ENCODE measurements at regions not wholly inside any gene's neighbourhood (a gene's known extent, or its start where the extent isn't known, plus 50 kb on each side); places are given as distances from the start of the nearest gene placed in this dataset.

- no peak overlapping the region for H3K27ac ChIP-seq
- TF ChIP-seq CTCF (IDR thresholded peaks at IDR 0.05) (no peak), ZFX (IDR thresholded peaks at IDR 0.05; ENCODE audit: borderline replicate concordance) (no peak)
These were observed 86.6 kb downstream of the PRLHR start for GRCh38 chr10:118508863-118509262.

GRCh38 chr10:118508355-118508754 is 87.1 kb downstream of the PRLHR start:
- TF ChIP-seq CTCF (IDR thresholded peaks at IDR 0.05) (no peak), ZFX (IDR thresholded peaks at IDR 0.05; ENCODE audit: borderline replicate concordance) (no peak)
- H3K27ac ChIP-seq: no peak overlapping the region

- TF ChIP-seq ZFX (IDR thresholded peaks at IDR 0.05; ENCODE audit: borderline replicate concordance) (no peak), CTCF (IDR thresholded peaks at IDR 0.05) (no peak)
- H3K27ac ChIP-seq: no peak overlapping the region
These were observed 88.5 kb downstream of the PRLHR start for GRCh38 chr10:118506671-118507590.

GRCh38 chr10:118505363-118505762 is 90.1 kb downstream of the PRLHR start:
- TF ChIP-seq CTCF (IDR thresholded peaks at IDR 0.05) (no peak), ZFX (IDR thresholded peaks at IDR 0.05; ENCODE audit: borderline replicate concordance) (no peak)

GRCh38 chr10:118504467-118505205 is 90.8 kb downstream of the PRLHR start:
- H3K27ac ChIP-seq: no peak overlapping the region
- TF ChIP-seq ZFX (IDR thresholded peaks at IDR 0.05; ENCODE audit: borderline replicate concordance): no peak
- TF ChIP-seq CTCF (IDR thresholded peaks at IDR 0.05): no peak

More at GRCh38 chr10:118505363-118505762, 90.1 kb downstream of the PRLHR start:
- no peak overlapping the region for H3K27ac ChIP-seq

GRCh38 chr10:118504044-118504443 is 91.4 kb downstream of the PRLHR start:
- no peak overlapping the region for H3K27ac ChIP-seq
- no peak for TF ChIP-seq CTCF (IDR thresholded peaks at IDR 0.05)
- TF ChIP-seq ZFX (IDR thresholded peaks at IDR 0.05; ENCODE audit: borderline replicate concordance): no peak

GRCh38 chr10:118503192-118503591 is 92.3 kb downstream of the PRLHR start:
- no peak for TF ChIP-seq CTCF (IDR thresholded peaks at IDR 0.05)
- TF ChIP-seq ZFX (IDR thresholded peaks at IDR 0.05; ENCODE audit: borderline replicate concordance): no peak
- H3K27ac ChIP-seq: no peak overlapping the region

Data from 22Rv1 (cell line).